HepG2 (cell line): ENCODE measurements at regions not wholly inside any gene's neighbourhood (a gene's known extent, or its start where the extent isn't known, plus 50 kb on each side); places are given as distances from the start of the nearest gene placed in this dataset.

Source experiments
- ATAC-seq: fragments of 200-7000 bp; cut with Tn5 transposase; 3 replicates; pipeline ENCODE4 v1.9.1; 2020; ENCODE audit warnings: mild to moderate bottlenecking, moderate library complexity
- BruUV-seq: library from RNA; stranded (reverse); fragments of 400-500 nt; replicated peaks from 2 replicates; lab custom pipeline; 2021; lab: Mats Ljungman, UMichigan
- CTCF ChIA-PET: fragments of 300-600 bp; formaldehyde crosslinking; extraction: SDS; loops from one replicate; lab custom pipeline; 2021; ENCODE audit warnings: low total read pairs, inconsistent platforms, low intra/inter-chr PET ratio; lab: Yijun Ruan, JAX
- POLR2A ChIA-PET: fragments of 350-600 bp; sonication (Branson Sonifier 250); formaldehyde crosslinking; loops from one replicate; lab custom pipeline; 2020; ENCODE audit warnings: antibody characterized with exemption, inconsistent platforms; lab: Yijun Ruan, JAX
- DNase-seq: peaks from one replicate; pipeline ENCODE4 v3.0.0-alpha.2; 2015; ENCODE audit warnings: low spot score
- FAIRE-seq: peaks from 3 replicates; lab custom pipeline; 2011; peaks lifted over from hg19 to GRCh38; lab: Jason Lieb, UNC
- H2AFZ ChIP-seq: one replicate; pipeline ENCODE4 v1.6.1; 2011; ENCODE audit warnings: low read length, inconsistent platforms
- H3K27ac ChIP-seq: fragments of 300-600 bp; 3 replicates; pipeline ENCODE4 v1.8.0; 2011; ENCODE audit warnings: mixed run types, mild to moderate bottlenecking, mixed read lengths, low read length, inconsistent platforms; ENCODE audit not compliant: insufficient read depth; ENCODE audit errors: extremely low read length
- H3K27me3 ChIP-seq, 2 experiments: fragments of 200-600 bp in 1 of 2; 2 replicates in 1 of 2; 3 replicates in 1 of 2; pipeline versions ENCODE4 v1.6.0 to v1.8.0; 2011; ENCODE audit warnings: low read length in 2 of 2, mild to moderate bottlenecking in 2 of 2, moderate library complexity in 2 of 2, inconsistent platforms in 1 of 2; ENCODE audit not compliant: insufficient read depth in 2 of 2, control insufficient read depth in 1 of 2
- H3K36me3 ChIP-seq, 2 experiments: fragments of 200-600 bp in 1 of 2; replicated peaks in 1 of 2; 2 replicates in 1 of 2; 3 replicates in 1 of 2; pipeline versions ENCODE4 v1.5.1 to v1.8.0; 2011; ENCODE audit warnings: low read length in 2 of 2, inconsistent platforms in 1 of 2; ENCODE audit not compliant: insufficient read depth in 2 of 2, control insufficient read depth in 1 of 2
- H3K4me1 ChIP-seq: 2 replicates; pipeline ENCODE4 v1.5.1; 2012; ENCODE audit warnings: low read length, inconsistent platforms; ENCODE audit not compliant: insufficient read depth
- H3K4me2 ChIP-seq: 2 replicates; pipeline ENCODE4 v1.6.0; 2011; ENCODE audit warnings: low read depth, low read length, inconsistent platforms
- H3K4me3 ChIP-seq, 3 experiments: fragments of 200-600 bp in 1 of 3; sonication (generic), shearing (Covaris generic) in 1 of 3; replicated peaks in 1 of 3; 2 replicates each; pipeline ENCODE4 v1.5.1; 2011 to 2016; ENCODE audit warnings: low read length in 3 of 3, inconsistent platforms in 2 of 3, low read depth in 2 of 3, mild to moderate bottlenecking in 2 of 3, control low read depth in 1 of 3, mixed read lengths in 1 of 3; ENCODE audit not compliant: insufficient read depth in 1 of 3
- H3K79me2 ChIP-seq: one replicate; pipeline ENCODE4 v1.6.1; 2011; ENCODE audit warnings: low read length, inconsistent platforms; ENCODE audit not compliant: insufficient read depth
- H3K9ac ChIP-seq: 2 replicates; pipeline ENCODE4 v1.6.0; 2011; ENCODE audit warnings: mild to moderate bottlenecking, low read depth, low read length, inconsistent platforms; ENCODE audit not compliant: insufficient read depth
- H3K9me3 ChIP-seq: 2 replicates; pipeline ENCODE4 v1.5.1; 2012; ENCODE audit warnings: mild to moderate bottlenecking, low read length
- H4K20me1 ChIP-seq: 2 replicates; pipeline ENCODE4 v1.6.0; 2011; ENCODE audit warnings: inconsistent platforms, mild to moderate bottlenecking, low read length, moderate library complexity; ENCODE audit not compliant: insufficient read depth
- GTF3A ChIP-seq: sonication (generic); formaldehyde crosslinking; conservative IDR thresholded peaks from 2 replicates; pipeline ENCODE4 v1.4.0; 2020; ENCODE audit warnings: mild to moderate bottlenecking, missing genetic modification reagents
- MXI1 ChIP-seq: IDR thresholded peaks from 3 replicates; pipeline ENCODE4 v1.6.1; 2012; ENCODE audit warnings: low read depth, low read length, inconsistent platforms, borderline replicate concordance
- SMAD3 ChIP-seq: sonication (generic); formaldehyde crosslinking; IDR thresholded peaks from 2 replicates; pipeline ENCODE4 v1.4.0; 2020; ENCODE audit warnings: missing genetic modification reagents
- ZNF17 ChIP-seq: sonication (generic); formaldehyde crosslinking; IDR thresholded peaks from 2 replicates; pipeline ENCODE4 v1.5.0; 2020; ENCODE audit warnings: mild to moderate bottlenecking, missing genetic modification reagents
- WGBS: methylation state at CpG from one replicate; pipeline ENCODE4 v1.1.6; 2017; ENCODE audit warnings: low lambda C conversion rate; 5-methylcytosine and 5-hydroxymethylcytosine counted together
- in situ Hi-C: cut with HindIII; loops from 2 replicates; pipeline ENCODE4 v1.10.0; 2017; ENCODE audit warnings: low pct_unique_long_range_greater_than_20kb; ENCODE audit not compliant: extremely low pct_ligation_motif_present
- intact Hi-C: fragments of 100-400 bp; cut with micrococcal nuclease; formaldehyde crosslinking; loops from one replicate; pipeline ENCODE4 v1.10.0; 2022; ENCODE audit not compliant: unreplicated experiment

DNA sequence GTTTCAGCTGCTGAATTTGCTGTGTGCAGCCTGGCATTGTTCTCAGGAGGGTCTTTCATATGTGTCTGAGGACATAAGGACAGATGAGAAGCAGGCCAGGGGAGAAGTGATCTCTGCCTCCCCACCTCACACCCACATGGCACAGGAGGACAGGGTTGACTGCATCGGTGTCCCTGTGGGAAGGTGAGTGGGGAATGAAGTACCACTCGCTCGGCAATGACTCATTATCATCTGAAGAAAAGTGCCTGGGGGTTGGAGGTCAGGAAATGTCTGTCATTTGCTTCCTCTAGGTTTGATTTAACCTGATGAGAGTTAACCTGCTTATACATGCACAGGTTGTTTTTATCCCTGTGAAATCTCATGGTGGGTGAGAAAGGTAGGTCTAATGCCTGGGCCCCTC lies 195.0 kb downstream of the GADD45G start:
- intact Hi-C loops (no loop called here), in situ Hi-C loops (no loop called here)
- no peaks in the 10 kb centered on the region for H4K20me1 ChIP-seq
- no peak overlapping the region for H3K4me3 ChIP-seq
- H3K79me2 ChIP-seq, result no peaks in the 10 kb centered on the region
- no peak overlapping the region for H3K9ac ChIP-seq
- ChIA-PET POLR2A (no interaction called here), CTCF (no interaction called here)
- H2AFZ ChIP-seq, result no peak overlapping the region
- H3K36me3 ChIP-seq, result no peaks in the 10 kb centered on the region
- 0 out of 5 replicates have a peak, but pooled peaks cover 0 to 3% of the 10 kb centered on the region in 2 experiments for H3K27me3 ChIP-seq
- FAIRE-seq (no peak), DNase-seq (no peak), ATAC-seq (no peak)
- no peak overlapping the region for H3K4me2 ChIP-seq
- no TSS peak for BruUV-seq
- H3K9me3 ChIP-seq, result no peaks in the 10 kb centered on the region
- no peak overlapping the region for H3K27ac ChIP-seq
- 48% methylated on average over 3 of the region's 3 CpGs for WGBS
- TF ChIP-seq MXI1 (no peak), GTF3A (CRISPR knock-in tag) (no peak), ZNF17 (CRISPR knock-in tag) (no peak)
- no peaks in the 10 kb centered on the region for H3K4me1 ChIP-seq

DNA sequence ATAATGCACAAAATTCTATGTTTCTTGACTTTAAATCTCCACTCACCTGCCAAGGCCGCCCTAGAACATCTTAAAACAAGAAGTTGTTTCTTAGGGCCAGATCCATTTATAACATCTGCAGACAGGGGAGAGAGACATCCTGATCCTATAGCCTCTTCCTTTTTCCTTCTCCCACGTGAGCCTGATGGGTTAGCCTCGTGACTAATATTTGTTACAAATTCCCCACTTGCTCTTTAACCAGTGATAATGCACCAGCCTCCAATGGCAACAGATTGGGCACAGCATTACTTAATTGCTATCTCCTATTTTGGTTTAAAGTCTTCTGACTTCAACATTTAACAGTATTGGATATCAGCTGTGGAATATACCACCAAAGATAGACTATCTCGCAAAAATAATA lies 196.5 kb downstream of the GADD45G start:
- no peak for FAIRE-seq
- Histone ChIP-seq H3K79me2 (no peaks in the 10 kb centered on the region), H3K4me1 (no peaks in the 10 kb centered on the region), H3K27ac (no peak overlapping the region), H3K27me3 (0 out of 5 replicates have a peak, but pooled peaks cover 0 to 3% of the 10 kb centered on the region in 2 experiments), H3K36me3 (no peaks in the 10 kb centered on the region), H3K9ac (no peak overlapping the region), H3K4me3 (no peak overlapping the region), H3K9me3 (no peaks in the 10 kb centered on the region)
- DNase-seq, result no peak
- no TSS peak for BruUV-seq
- WGBS, result 12% methylated on average over 4 of the region's 4 CpGs
- TF ChIP-seq SMAD3, result no peak
- TF ChIP-seq, all 625 proteins: peak for 0
- CTCF ChIA-PET, result no interaction called here
- POLR2A ChIA-PET, result no interaction called here
- Histone ChIP-seq H3K4me2 (no peak overlapping the region), H4K20me1 (no peaks in the 10 kb centered on the region), H2AFZ (no peak overlapping the region)
- no peak for ATAC-seq
- in situ Hi-C loops (no loop called here), intact Hi-C loops (no loop called here)
